H1 (cell line): ENCODE measurements at regions not wholly inside any gene's neighbourhood (a gene's known extent, or its start where the extent isn't known, plus 50 kb on each side); places are given as distances from the start of the nearest gene placed in this dataset.

Source experiments
- CTCF ChIA-PET: fragments of 300-600 bp; sonication (Branson Sonifier 250); formaldehyde crosslinking; loops from one replicate; lab custom pipeline; 2021; ENCODE audit not compliant: partially characterized antibody; lab: Charles Lee
- POLR2A ChIA-PET: fragments of 300-600 bp; sonication (Branson Sonifier 250); formaldehyde crosslinking; loops from one replicate; lab custom pipeline; 2021; ENCODE audit warnings: inconsistent platforms; ENCODE audit not compliant: partially characterized antibody; lab: Charles Lee
- DNase-seq, 2 experiments: peaks; one replicate each; pipeline versions ENCODE4 v3.0.0 to v3.0.0-alpha.2; 2010 to 2022; ENCODE audit warnings: low spot score in 2 of 2, low read depth in 1 of 2, mixed read lengths in 1 of 2
- FAIRE-seq: peaks from 2 replicates; lab custom pipeline; 2011; peaks lifted over from hg19 to GRCh38; lab: Jason Lieb, UNC
- H2AFZ ChIP-seq: 2 replicates; pipeline ENCODE4 v1.8.1; 2012; ENCODE audit warnings: low read length, inconsistent platforms
- H2AK5ac ChIP-seq: 2 replicates; pipeline ENCODE4 v1.6.1; 2013; ENCODE audit warnings: low read depth, low read length
- H2BK120ac ChIP-seq: replicated peaks from 2 replicates; pipeline ENCODE3; 2013; ENCODE audit warnings: low read depth, low read length, inconsistent platforms
- H2BK12ac ChIP-seq: 2 replicates; pipeline ENCODE4 v1.6.1; 2013; ENCODE audit warnings: low read depth, low read length
- H2BK15ac ChIP-seq: 2 replicates; pipeline ENCODE4 v1.6.1; 2013; ENCODE audit warnings: low read length
- H2BK20ac ChIP-seq: 2 replicates; pipeline ENCODE4 v1.6.1; 2013; ENCODE audit warnings: low read length
- H2BK5ac ChIP-seq: 2 replicates; pipeline ENCODE4 v1.6.1; 2013; ENCODE audit warnings: low read depth, low read length
- H3K14ac ChIP-seq: 2 replicates; pipeline ENCODE4 v1.6.1; 2013; ENCODE audit warnings: inconsistent platforms; ENCODE audit not compliant: insufficient read length
- H3K18ac ChIP-seq: 2 replicates; pipeline ENCODE4 v1.6.1; 2013; ENCODE audit warnings: low read length; ENCODE audit errors: extremely low read depth
- H3K23ac ChIP-seq: 2 replicates; pipeline ENCODE4 v1.6.1; 2013; ENCODE audit warnings: inconsistent platforms; ENCODE audit not compliant: insufficient read length
- H3K23me2 ChIP-seq: 2 replicates; pipeline ENCODE4 v1.6.1; 2013; ENCODE audit warnings: low read depth, low read length
- H3K27ac ChIP-seq: 2 replicates; pipeline ENCODE4 v1.6.1; 2011; ENCODE audit warnings: low read depth, low read length, inconsistent platforms
- H3K27me3 ChIP-seq, 4 experiments: replicated peaks in 1 of 4; 1 replicate in 1 of 4; 2 replicates in 3 of 4; pipeline versions ENCODE4 v1.6.1 to v1.8.1; 2011 to 2013; ENCODE audit warnings: low read length in 3 of 4, mild to moderate bottlenecking in 3 of 4, inconsistent platforms in 2 of 4, mixed read lengths in 2 of 4, moderate library complexity in 1 of 4; ENCODE audit not compliant: control insufficient read depth in 3 of 4, insufficient read depth in 3 of 4; ENCODE audit errors: extremely low read depth in 1 of 4
- H3K36me3 ChIP-seq, 4 experiments: 2 replicates each; pipeline versions ENCODE4 v1.6.1 to v1.8.1; 2011 to 2013; ENCODE audit warnings: mild to moderate bottlenecking in 4 of 4, low read length in 3 of 4, moderate library complexity in 2 of 4, control low read depth in 1 of 4, inconsistent platforms in 1 of 4; ENCODE audit not compliant: insufficient read depth in 4 of 4, control insufficient read depth in 2 of 4
- H3K4ac ChIP-seq: replicated peaks from 2 replicates; pipeline ENCODE3; 2013; ENCODE audit warnings: low read length, low read depth, mixed read lengths, inconsistent platforms; ENCODE audit not compliant: insufficient read length
- H3K4me1 ChIP-seq, 4 experiments: replicated peaks in 1 of 4; 1 replicate in 1 of 4; 2 replicates in 3 of 4; pipeline versions ENCODE4 v1.6.1 to v1.8.1; 2011 to 2013; ENCODE audit warnings: low read length in 3 of 4, inconsistent platforms in 2 of 4, mixed read lengths in 1 of 4; ENCODE audit not compliant: insufficient read depth in 4 of 4, control insufficient read depth in 3 of 4
- H3K4me2 ChIP-seq, 2 experiments: 2 replicates each; pipeline versions ENCODE4 v1.6.1 to v1.8.1; 2011 to 2013; ENCODE audit warnings: low read depth in 2 of 2, low read length in 2 of 2, control low read depth in 1 of 2, inconsistent platforms in 1 of 2, mild to moderate bottlenecking in 1 of 2; ENCODE audit not compliant: insufficient read depth in 1 of 2
- H3K4me3 ChIP-seq, 4 experiments: fragments of 200-600, 300-600 bp in 1 of 4; sonication (generic), shearing (Covaris generic), sonication (Bioruptor Twin) in 1 of 4; 2 replicates each; pipeline versions ENCODE4 v1.5.1 to v1.8.1; 2011 to 2016; ENCODE audit warnings: low read length in 4 of 4, low read depth in 3 of 4, control low read depth in 2 of 4, inconsistent platforms in 2 of 4, mild to moderate bottlenecking in 2 of 4, mixed read lengths in 1 of 4, moderate library complexity in 1 of 4; ENCODE audit not compliant: insufficient read depth in 2 of 4; ENCODE audit errors: extremely low read depth in 1 of 4
- H3K56ac ChIP-seq: replicated peaks from 2 replicates; pipeline ENCODE3; 2013; ENCODE audit warnings: low read depth, mild to moderate bottlenecking, mixed read lengths, low read length, inconsistent platforms; ENCODE audit not compliant: insufficient read length
- H3K79me1 ChIP-seq: 2 replicates; pipeline ENCODE4 v1.6.1; 2013; ENCODE audit warnings: low read depth, low read length, control low read depth
- H3K79me2 ChIP-seq, 2 experiments: 2 replicates each; pipeline versions ENCODE4 v1.6.1 to v1.8.1; 2012 to 2013; ENCODE audit warnings: low read length in 2 of 2, mild to moderate bottlenecking in 2 of 2, inconsistent platforms in 1 of 2; ENCODE audit not compliant: insufficient read depth in 2 of 2, control insufficient read depth in 1 of 2
- H3K9ac ChIP-seq, 4 experiments: replicated peaks in 1 of 4; 1 replicate in 1 of 4; 2 replicates in 3 of 4; pipeline versions ENCODE4 v1.6.1 to v1.8.1; 2011 to 2013; ENCODE audit warnings: low read depth in 3 of 4, low read length in 3 of 4, control low read depth in 2 of 4, mild to moderate bottlenecking in 2 of 4, moderate library complexity in 2 of 4, inconsistent platforms in 1 of 4; ENCODE audit errors: extremely low read depth in 1 of 4
- H3K9me3 ChIP-seq, 2 experiments: 2 replicates each; pipeline versions ENCODE4 v1.6.1 to v1.8.1; 2012 to 2013; ENCODE audit warnings: mild to moderate bottlenecking in 2 of 2, moderate library complexity in 2 of 2, control low read depth in 1 of 2, inconsistent platforms in 1 of 2, low read depth in 1 of 2, low read length in 1 of 2, mixed read lengths in 1 of 2; ENCODE audit not compliant: insufficient read depth in 2 of 2
- H4K20me1 ChIP-seq, 2 experiments: replicated peaks in 1 of 2; 2 replicates each; pipeline versions ENCODE3 to v1.8.1; 2011 to 2013; ENCODE audit warnings: inconsistent platforms in 2 of 2, low read length in 2 of 2, mild to moderate bottlenecking in 1 of 2; ENCODE audit not compliant: insufficient read depth in 2 of 2, control insufficient read depth in 1 of 2
- H4K5ac ChIP-seq: 2 replicates; pipeline ENCODE4 v1.6.1; 2013; ENCODE audit warnings: low read length, low read depth, mixed read lengths, inconsistent platforms; ENCODE audit not compliant: insufficient read length
- H4K8ac ChIP-seq: 2 replicates; pipeline ENCODE4 v1.8.0; 2013; ENCODE audit warnings: mild to moderate bottlenecking, moderate library complexity, low read length, inconsistent platforms; ENCODE audit not compliant: insufficient read depth; ENCODE audit errors: extremely low read depth
- H4K91ac ChIP-seq: replicated peaks from 2 replicates; pipeline ENCODE3; 2013; ENCODE audit warnings: low read length, mixed read lengths, inconsistent platforms; ENCODE audit not compliant: insufficient read length
- EZH2 ChIP-seq: fragments of 200-600 bp; sonication (generic); IDR thresholded peaks from 2 replicates; pipeline ENCODE4 v1.7.1; 2012; ENCODE audit warnings: low read depth, mild to moderate bottlenecking, moderate library complexity, low read length, inconsistent platforms; ENCODE audit not compliant: severe bottlenecking
- HDAC6 ChIP-seq: IDR thresholded peaks from one replicate; pipeline ENCODE4 v1.7.1; 2012; ENCODE audit warnings: low read depth, mild to moderate bottlenecking, inconsistent platforms, low read length, moderate library complexity
- NANOG ChIP-seq: IDR thresholded peaks from 2 replicates; pipeline ENCODE4 v1.6.1; 2011; ENCODE audit warnings: low read length, low read depth, mild to moderate bottlenecking, inconsistent platforms; ENCODE audit not compliant: insufficient read depth, poor library complexity, severe bottlenecking
- PHF8 ChIP-seq: fragments of 200-600 bp; sonication (generic); conservative IDR thresholded peaks from 2 replicates; pipeline ENCODE4 v1.7.1; 2012; ENCODE audit warnings: low read depth, mild to moderate bottlenecking, inconsistent platforms, low read length, moderate library complexity
- POLR2AphosphoS5 ChIP-seq: IDR thresholded peaks from 2 replicates; pipeline ENCODE4 v1.6.1; 2011; ENCODE audit warnings: low read depth, low read length
- RBBP5 ChIP-seq: IDR thresholded peaks from 2 replicates; pipeline ENCODE4 v1.7.1; 2012; ENCODE audit warnings: low read depth, mild to moderate bottlenecking, inconsistent platforms, low read length, moderate library complexity, borderline replicate concordance
- RXRA ChIP-seq: IDR thresholded peaks from 2 replicates; pipeline ENCODE4 v1.6.1; 2011; ENCODE audit warnings: low read depth, mild to moderate bottlenecking, low read length, moderate library complexity; ENCODE audit not compliant: insufficient read depth
- SIN3A ChIP-seq, 2 experiments: IDR thresholded peaks in 1 of 2; conservative IDR thresholded peaks in 1 of 2; 2 replicates each; pipeline ENCODE4 v1.6.1; 2011 to 2012; ENCODE audit warnings: low read length in 2 of 2, improper control_type of control experiment in 1 of 2, low read depth in 1 of 2, mild to moderate bottlenecking in 1 of 2
- SIRT6 ChIP-seq: IDR thresholded peaks from one replicate; pipeline ENCODE4 v1.7.1; 2012; ENCODE audit warnings: low read length, inconsistent platforms
- SUZ12 ChIP-seq: fragments of 200-600 bp; sonication (generic); IDR thresholded peaks from 2 replicates; pipeline ENCODE4 v1.6.1; 2012; ENCODE audit warnings: mild to moderate bottlenecking, inconsistent platforms, low read length, moderate library complexity, mixed read lengths
- TAF7 ChIP-seq: optimal IDR thresholded peaks from 2 replicates; pipeline ENCODE3; 2011; ENCODE audit warnings: low read depth, mild to moderate bottlenecking, inconsistent platforms, low read length, moderate library complexity, borderline replicate concordance
- YY1 ChIP-seq: IDR thresholded peaks from 2 replicates; pipeline ENCODE4 v1.6.1; 2011; ENCODE audit warnings: low read depth, mild to moderate bottlenecking, low read length
- WGBS, 2 experiments: shearing (Covaris generic) in 1 of 2; methylation state at CpG; one replicate each; pipeline versions ENCODE4 v1.1.6 to v1.1.7; 2013 to 2015; ENCODE audit warnings: low lambda C conversion rate in 2 of 2, mixed read lengths in 2 of 2, inconsistent platforms in 1 of 2, low coverage in 1 of 2, missing lambda C conversion rate in 1 of 2; ENCODE audit not compliant: insufficient replicate concordance in 2 of 2, insufficient coverage in 1 of 2, insufficient read length in 1 of 2; ENCODE audit errors: extremely low coverage in 1 of 2, missing lambda C conversion rate in 1 of 2; 5-methylcytosine and 5-hydroxymethylcytosine counted together

- FAIRE-seq (peak; percentile 97), DNase-seq (no peak)
- Histone ChIP-seq H3K23me2 (no peaks in the 10 kb centered on the region), H4K8ac (no peak overlapping the region), H4K5ac (no peak overlapping the region), H4K91ac (no peak overlapping the region), H3K23ac (no peak overlapping the region), H3K4me1 (no peaks in the 10 kb centered on the region; a peak in 1 of 7 replicates), H3K9me3 (peaks cover 0 to 4% of the 10 kb centered on the region in 2 experiments; a peak in 1 of 4 replicates), H3K56ac (no peak overlapping the region), H3K27ac (no peak overlapping the region), H2BK5ac (no peak overlapping the region), H3K18ac (no peak overlapping the region), H3K14ac (no peak overlapping the region), H2BK120ac (no peak overlapping the region), H3K4me3 (peak overlapping the region in 1 of 4 experiments; percentile 6; a peak in 1 of 8 replicates), H2BK15ac (no peak overlapping the region), H2AFZ (peak overlapping the region; percentile 91), H4K20me1 (no peaks in the 10 kb centered on the region), H3K27me3 (0 out of 7 replicates have a peak, but pooled peaks cover 0 to 3% (median 0%) of the 10 kb centered on the region in 4 experiments), H2AK5ac (no peak overlapping the region; the same call in 1 of the 2 replicates), H3K4me2 (no peak overlapping the region; a peak in 1 of 4 replicates), H2BK12ac (no peak overlapping the region), H3K36me3 (no peaks in the 10 kb centered on the region), H3K79me1 (no peaks in the 10 kb centered on the region), H2BK20ac (no peak overlapping the region), H3K79me2 (no peaks in the 10 kb centered on the region), H3K4ac (no peak overlapping the region), H3K9ac (no peak overlapping the region)
- ChIA-PET CTCF (interaction anchor here (1.1 to 1.4 kb wide), 3 partner anchors 9 to 163 kb away, joined by 3 to 5 read pairs (median 3); no protein-coding TSS in a partner anchor), POLR2A (no interaction called here)
- 89% methylated on average over 6 of the region's 6 CpGs; no CpG with 5 or more reads in 1 of the 2 experiments for WGBS, 2 experiments
- no peak for TF ChIP-seq SIRT6
- 0 out of 2 replicates have a peak, but pooled peaks have one; percentile 9 for TF ChIP-seq YY1
- TF ChIP-seq HDAC6: no peak
- TF ChIP-seq POLR2AphosphoS5: no peak
- no peak for TF ChIP-seq RBBP5
- no peak for TF ChIP-seq EZH2
- TF ChIP-seq TAF7: no peak
- no peak for TF ChIP-seq SUZ12
- no peak for TF ChIP-seq NANOG
- TF ChIP-seq RXRA: no peak
- no peak for TF ChIP-seq PHF8
- no peak for TF ChIP-seq SIN3A (conservative IDR thresholded peaks at IDR 0.05 in 1 of 2, IDR thresholded peaks at IDR 0.05 in 1 of 2; ENCODE audit: low read depth in 1 of 2, low read length in 2 of 2)
Measured at GRCh38 chr10:125284875-125285597, 124.7 kb upstream of the CTBP2 start.
